ENCODE measurements at regions not wholly inside any gene's neighbourhood (a gene's known extent, or its start where the extent isn't known, plus 50 kb on each side); places are given as distances from the start of the nearest gene placed in this dataset.

DNA sequence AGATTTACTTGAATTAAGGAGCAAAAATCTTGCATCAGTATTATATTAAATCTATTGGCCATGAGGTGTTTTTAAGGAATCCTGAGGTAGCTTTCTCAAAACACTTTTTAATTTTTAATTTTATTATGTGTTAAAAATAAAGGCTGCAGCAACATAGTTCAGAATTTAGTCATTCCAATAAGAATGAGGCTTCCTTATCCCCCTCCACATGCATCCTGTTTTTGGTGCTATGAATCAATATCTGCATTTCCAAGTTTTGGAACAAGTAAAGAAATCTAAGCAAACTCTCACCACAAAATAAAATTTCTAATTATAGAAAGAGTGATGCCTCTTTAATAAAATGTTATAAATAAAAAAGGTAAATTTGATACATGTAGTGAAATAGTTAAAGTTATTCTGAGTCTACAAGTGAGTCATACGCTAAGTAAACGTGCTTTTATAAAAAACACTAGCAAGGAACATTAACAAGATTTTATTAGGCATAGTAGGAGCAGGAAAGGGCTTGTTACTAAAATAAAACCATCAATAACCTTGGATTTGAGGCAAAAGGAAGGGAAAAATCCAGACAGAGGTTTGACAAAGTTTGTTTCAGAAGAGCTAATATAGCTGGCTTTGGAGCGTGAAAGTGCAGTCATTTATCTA lies 1218.0 kb downstream of the NSUN3 start:
- no peak for DNase-seq (ENCODE audit: low spot score)
- H3K4me3 ChIP-seq: no peak overlapping the region
- TF ChIP-seq, protein P1, sequence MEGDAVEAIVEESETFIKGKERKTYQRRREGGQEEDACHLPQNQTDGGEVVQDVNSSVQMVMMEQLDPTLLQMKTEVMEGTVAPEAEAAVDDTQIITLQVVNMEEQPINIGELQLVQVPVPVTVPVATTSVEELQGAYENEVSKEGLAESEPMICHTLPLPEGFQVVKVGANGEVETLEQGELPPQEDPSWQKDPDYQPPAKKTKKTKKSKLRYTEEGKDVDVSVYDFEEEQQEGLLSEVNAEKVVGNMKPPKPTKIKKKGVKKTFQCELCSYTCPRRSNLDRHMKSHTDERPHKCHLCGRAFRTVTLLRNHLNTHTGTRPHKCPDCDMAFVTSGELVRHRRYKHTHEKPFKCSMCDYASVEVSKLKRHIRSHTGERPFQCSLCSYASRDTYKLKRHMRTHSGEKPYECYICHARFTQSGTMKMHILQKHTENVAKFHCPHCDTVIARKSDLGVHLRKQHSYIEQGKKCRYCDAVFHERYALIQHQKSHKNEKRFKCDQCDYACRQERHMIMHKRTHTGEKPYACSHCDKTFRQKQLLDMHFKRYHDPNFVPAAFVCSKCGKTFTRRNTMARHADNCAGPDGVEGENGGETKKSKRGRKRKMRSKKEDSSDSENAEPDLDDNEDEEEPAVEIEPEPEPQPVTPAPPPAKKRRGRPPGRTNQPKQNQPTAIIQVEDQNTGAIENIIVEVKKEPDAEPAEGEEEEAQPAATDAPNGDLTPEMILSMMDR (IDR thresholded peaks at IDR 0.05): no peak
- no peak overlapping the region for H3K27ac ChIP-seq

DNA sequence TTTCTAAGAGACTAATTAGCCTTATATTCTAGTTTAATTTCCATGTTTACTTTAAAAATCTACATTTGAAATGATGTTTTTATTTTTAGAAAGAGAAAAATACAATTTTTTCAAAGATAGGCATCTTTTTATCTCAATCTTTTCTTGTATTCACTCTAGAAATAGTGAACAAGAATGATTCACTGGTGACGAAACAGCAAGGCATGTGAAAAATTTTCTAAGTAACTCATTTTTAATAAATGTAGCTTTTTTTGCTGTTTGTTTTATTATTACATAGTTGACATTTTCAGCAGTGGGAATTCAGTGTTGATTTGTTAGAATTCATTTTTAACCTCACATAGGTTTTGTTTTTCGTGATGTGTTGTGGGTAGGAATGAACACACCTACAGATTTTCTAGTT lies 1226.4 kb downstream of the NSUN3 start:
- DNase-seq (ENCODE audit: low spot score): no peak
- TF ChIP-seq, protein P1 (IDR thresholded peaks at IDR 0.05): no peak
- Histone ChIP-seq H3K4me3 (no peak overlapping the region), H3K27ac (no peak overlapping the region)

DNA sequence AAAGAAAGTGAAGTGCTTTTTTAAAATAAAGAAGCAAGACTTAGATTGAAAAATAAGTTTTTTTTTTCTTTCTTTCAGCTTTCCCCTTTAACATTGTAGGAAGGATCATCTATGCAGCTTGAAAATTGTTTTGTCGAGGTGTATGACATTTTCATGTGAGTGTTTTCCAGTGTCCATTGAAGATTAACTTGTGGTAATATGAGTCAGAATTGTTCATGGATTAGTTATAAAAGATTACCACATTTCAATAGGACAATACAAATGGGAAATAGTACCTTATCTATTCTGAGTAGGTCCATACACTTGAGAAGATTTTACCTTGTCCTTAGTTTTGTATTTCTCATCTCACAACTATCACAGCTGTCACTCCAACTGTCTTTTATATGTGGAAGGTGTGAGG lies 1234.7 kb downstream of the NSUN3 start:
- DNase-seq (ENCODE audit: low spot score): no peak
- Histone ChIP-seq H3K4me3 (no peak overlapping the region), H3K27ac (no peak overlapping the region)
- TF ChIP-seq, protein P1 (IDR thresholded peaks at IDR 0.05): no peak

DNA sequence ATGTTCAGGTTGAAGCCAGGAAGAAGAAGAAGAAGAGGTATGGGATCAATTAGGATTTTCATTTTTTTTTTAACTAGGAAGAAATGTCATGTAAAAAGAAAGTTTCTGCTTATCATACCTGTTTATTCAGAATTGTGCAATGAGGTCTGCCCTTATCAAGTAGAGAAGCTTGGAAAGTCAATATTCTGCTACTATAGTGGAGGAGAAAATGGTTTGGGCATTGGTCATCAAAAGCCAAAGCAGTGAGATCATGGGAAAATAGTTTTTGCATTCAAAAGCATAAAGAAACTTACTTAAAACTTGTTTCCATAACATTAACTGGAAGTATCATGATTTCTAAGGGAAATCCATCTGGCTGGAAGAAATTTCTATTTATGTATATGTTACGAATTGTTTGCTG lies 1239.2 kb downstream of the NSUN3 start:
- no peak for DNase-seq (ENCODE audit: low spot score)
- TF ChIP-seq, protein P1 (IDR thresholded peaks at IDR 0.05): no peak
- H3K4me3 ChIP-seq: no peak overlapping the region

DNA sequence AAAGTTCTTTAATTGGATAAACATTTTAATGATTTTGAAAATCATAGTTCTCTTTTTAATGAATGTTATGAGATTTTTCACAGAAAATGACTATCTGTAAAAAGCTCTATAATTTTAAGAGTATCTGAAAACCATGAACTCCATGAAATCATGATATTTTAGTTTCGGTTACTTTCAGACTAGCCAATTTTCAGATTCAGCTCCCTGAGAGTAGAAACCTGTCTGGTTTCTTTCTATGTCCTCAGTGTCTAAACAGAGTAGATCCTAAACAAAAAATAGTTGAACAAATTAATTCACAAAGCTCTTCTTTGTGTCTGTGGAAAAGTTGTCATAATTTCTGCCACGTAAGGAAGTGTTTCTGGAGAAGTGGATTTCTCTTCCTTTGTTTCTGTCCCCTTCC lies 1247.7 kb downstream of the NSUN3 start:
- H3K27ac ChIP-seq: no peak overlapping the region
- DNase-seq (ENCODE audit: low spot score): no peak
- TF ChIP-seq, protein P1 (IDR thresholded peaks at IDR 0.05): no peak
- no peak overlapping the region for H3K4me3 ChIP-seq

More for the DNA sequence above, 1239.2 kb downstream of the NSUN3 start:
- H3K27ac ChIP-seq: no peak overlapping the region

DNA sequence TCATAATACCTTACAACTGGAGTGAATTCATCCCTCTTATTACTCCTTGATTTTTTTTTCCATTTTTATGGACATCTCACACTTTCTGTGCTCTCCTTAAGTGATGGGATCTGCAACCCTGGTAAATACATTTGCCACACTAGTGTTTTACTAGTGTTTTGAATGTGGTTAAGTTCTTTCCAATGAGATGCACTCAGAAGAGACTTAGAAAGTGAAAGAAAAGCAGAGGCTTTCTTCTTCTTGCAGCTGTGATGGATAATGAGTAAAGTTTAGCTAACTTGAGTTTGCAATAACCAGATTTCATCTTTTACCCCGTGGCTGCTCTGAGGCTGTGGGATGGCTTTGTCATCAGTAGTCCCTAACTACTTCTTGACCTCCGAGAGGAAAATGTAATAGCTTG lies 1248.4 kb downstream of the NSUN3 start:
- TF ChIP-seq, protein P1 (IDR thresholded peaks at IDR 0.05): no peak

DNA sequence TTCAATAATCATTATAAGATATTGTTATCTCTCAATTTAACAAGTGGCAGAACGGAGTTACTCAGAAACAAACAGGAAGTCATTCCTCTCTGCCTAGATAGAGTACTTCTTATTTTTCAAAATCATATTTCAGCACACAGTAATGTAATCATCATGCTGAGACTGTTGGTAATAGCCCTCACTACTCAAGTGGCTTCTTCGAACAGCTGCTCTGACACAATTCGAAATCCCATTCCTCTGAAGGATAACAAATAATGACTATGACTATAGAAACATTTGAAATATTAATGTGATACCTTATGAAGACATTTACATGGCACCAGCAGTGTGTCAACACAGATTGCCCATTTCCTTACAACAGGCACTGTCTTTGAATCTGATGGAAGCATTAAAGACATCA lies 1249.8 kb downstream of the NSUN3 start:
- Histone ChIP-seq H3K4me3 (no peak overlapping the region), H3K27ac (no peak overlapping the region)
- no peak for DNase-seq (ENCODE audit: low spot score)
- TF ChIP-seq, protein P1 (IDR thresholded peaks at IDR 0.05): no peak

More for the DNA sequence above, 1248.4 kb downstream of the NSUN3 start:
- no peak for DNase-seq (ENCODE audit: low spot score)
- Histone ChIP-seq H3K4me3 (no peak overlapping the region), H3K27ac (no peak overlapping the region)

Data from coronary artery (tissue), 2 donors.